Astrocyte of the cerebellum (primary cell): ENCODE measurements at regions not wholly inside any gene's neighbourhood (a gene's known extent, or its start where the extent isn't known, plus 50 kb on each side); places are given as distances from the start of the nearest gene placed in this dataset.

Experiments used
- DNase-seq: peaks from one replicate; pipeline ENCODE4 v3.0.0-alpha.2; 2011; ENCODE audit warnings: low read depth
- H3K4me3 ChIP-seq: 2 replicates; pipeline ENCODE4 v1.5.1; 2011; ENCODE audit warnings: mild to moderate bottlenecking, low read depth, low read length, moderate library complexity
- in situ Hi-C: cut with HindIII; loops from 2 replicates; pipeline ENCODE4 v1.10.0; 2017; ENCODE audit warnings: low sequenced_read_pairs
- TF ChIP-seq, protein P1 (sequence below): IDR thresholded peaks from 2 replicates; pipeline ENCODE4 v1.5.1; 2012; ENCODE audit warnings: low read length, low read depth, moderate library complexity, mild to moderate bottlenecking; ENCODE audit errors: missing control alignments

- TF ChIP-seq, protein P1, sequence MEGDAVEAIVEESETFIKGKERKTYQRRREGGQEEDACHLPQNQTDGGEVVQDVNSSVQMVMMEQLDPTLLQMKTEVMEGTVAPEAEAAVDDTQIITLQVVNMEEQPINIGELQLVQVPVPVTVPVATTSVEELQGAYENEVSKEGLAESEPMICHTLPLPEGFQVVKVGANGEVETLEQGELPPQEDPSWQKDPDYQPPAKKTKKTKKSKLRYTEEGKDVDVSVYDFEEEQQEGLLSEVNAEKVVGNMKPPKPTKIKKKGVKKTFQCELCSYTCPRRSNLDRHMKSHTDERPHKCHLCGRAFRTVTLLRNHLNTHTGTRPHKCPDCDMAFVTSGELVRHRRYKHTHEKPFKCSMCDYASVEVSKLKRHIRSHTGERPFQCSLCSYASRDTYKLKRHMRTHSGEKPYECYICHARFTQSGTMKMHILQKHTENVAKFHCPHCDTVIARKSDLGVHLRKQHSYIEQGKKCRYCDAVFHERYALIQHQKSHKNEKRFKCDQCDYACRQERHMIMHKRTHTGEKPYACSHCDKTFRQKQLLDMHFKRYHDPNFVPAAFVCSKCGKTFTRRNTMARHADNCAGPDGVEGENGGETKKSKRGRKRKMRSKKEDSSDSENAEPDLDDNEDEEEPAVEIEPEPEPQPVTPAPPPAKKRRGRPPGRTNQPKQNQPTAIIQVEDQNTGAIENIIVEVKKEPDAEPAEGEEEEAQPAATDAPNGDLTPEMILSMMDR: no peak
- H3K4me3 ChIP-seq: no peak overlapping the region
- in situ Hi-C loops: no loop called here
- DNase-seq: no peak
Measured at GRCh38 chr11:96447208-96448110, 57.6 kb downstream of the JRKL start.

- H3K4me3 ChIP-seq: no peak overlapping the region
- no peak for DNase-seq
- in situ Hi-C loops: no loop called here
- TF ChIP-seq, protein P1: no peak
Measured at GRCh38 chr11:96448225-96448624, 58.4 kb downstream of the JRKL start.

- H3K4me3 ChIP-seq: no peak overlapping the region
- in situ Hi-C loops: no loop called here
- TF ChIP-seq, protein P1: no peak
- DNase-seq: no peak
Measured at GRCh38 chr11:96456111-96456510, 66.3 kb downstream of the JRKL start.

DNA sequence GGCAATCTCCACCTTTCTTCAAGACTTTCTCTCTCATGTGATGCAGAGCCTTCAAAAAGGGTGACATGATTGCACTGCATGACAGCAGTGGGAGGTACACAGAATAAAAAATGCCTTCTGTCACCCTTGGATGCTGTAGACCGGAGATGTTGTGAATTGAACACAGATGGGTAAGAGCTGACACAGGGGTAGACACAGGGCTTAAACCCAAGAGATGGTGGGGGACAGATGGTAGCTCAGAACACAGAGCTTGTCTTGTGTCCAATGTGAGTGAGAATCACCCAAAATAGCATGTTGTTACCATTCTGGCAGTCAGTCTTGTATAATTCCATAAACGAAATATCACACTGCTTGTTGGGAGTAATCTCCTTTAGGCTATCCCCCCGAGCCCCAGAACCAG lies 69.9 kb downstream of the JRKL start:
- in situ Hi-C loops: no loop called here
- DNase-seq: no peak
- no peak overlapping the region for H3K4me3 ChIP-seq
- TF ChIP-seq, protein P1: no peak

GRCh38 chr11:96461871-96462270 lies 72.1 kb downstream of the JRKL start:
- TF ChIP-seq, protein P1: no peak
- H3K4me3 ChIP-seq: no peak overlapping the region
- no peak for DNase-seq
- in situ Hi-C loops: no loop called here

DNA sequence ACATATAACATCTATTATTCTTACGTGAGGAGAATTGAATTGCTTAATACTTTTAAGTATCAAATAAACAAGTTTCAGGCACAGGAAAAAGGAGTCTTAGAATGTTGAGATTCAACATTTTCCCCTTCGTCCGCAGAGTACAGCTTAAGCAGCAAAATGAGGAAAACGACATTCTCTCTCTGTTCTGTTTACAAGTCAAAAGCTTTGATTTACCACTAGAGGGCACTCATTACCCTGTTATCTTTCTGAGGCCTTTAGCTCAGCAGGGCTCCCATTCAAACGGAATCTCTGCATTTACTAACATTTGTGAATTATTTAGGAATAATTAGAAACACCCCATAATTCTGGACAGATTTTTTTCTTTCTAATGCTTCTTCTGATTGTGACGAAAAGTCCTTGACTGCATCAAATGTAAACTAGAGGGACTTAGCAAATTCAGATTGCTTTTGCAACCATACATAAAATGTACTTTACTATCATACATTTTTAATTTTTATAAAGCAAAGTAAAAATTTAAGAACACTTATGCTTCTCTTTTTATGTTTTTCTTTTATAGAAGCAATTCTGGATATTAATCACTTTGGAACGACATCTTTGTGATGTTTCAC lies 75.0 kb downstream of the JRKL start:
- TF ChIP-seq, protein P1: peak; percentile 61
- no peak overlapping the region for H3K4me3 ChIP-seq
- DNase-seq: peak; percentile 60
- in situ Hi-C loops: no loop called here
